Cerebellar nuclear complex (tissue), 1 donor: ENCODE measurements at regions not wholly inside any gene's neighbourhood (a gene's known extent, or its start where the extent isn't known, plus 50 kb on each side); places are given as distances from the start of the nearest gene placed in this dataset.
A peak's percentile ranks its signal among the peaks of the same experiment; 100 is the strongest.

Experiments
- DNase-seq, 2 experiments: peaks; one replicate each; lab custom pipeline; 2025; lab: John Stamatoyannopoulos, UW

GRCh38 chr13:80131204-80131603 is 209.7 kb downstream of the SPRY2 start:
- peak in 1 of 2 experiments; percentile 30 for DNase-seq

GRCh38 chr13:80126389-80127068 is 214.4 kb downstream of the SPRY2 start:
- no peak for DNase-seq

GRCh38 chr13:80123945-80124344 is 217.0 kb downstream of the SPRY2 start:
- DNase-seq: no peak

- DNase-seq: no peak
Measured at GRCh38 chr13:80121038-80121437, 219.9 kb downstream of the SPRY2 start.

- peak; percentile 14 to 31 for DNase-seq
Measured at GRCh38 chr13:80118506-80118905, 222.4 kb downstream of the SPRY2 start.

GRCh38 chr13:80118099-80118498 is 222.8 kb downstream of the SPRY2 start:
- DNase-seq: no peak

- no peak for DNase-seq
Measured at GRCh38 chr13:80117515-80117914, 223.4 kb downstream of the SPRY2 start.

GRCh38 chr13:80116107-80116506 is 224.8 kb downstream of the SPRY2 start:
- DNase-seq: no peak

GRCh38 chr13:80115616-80116015 is 225.3 kb downstream of the SPRY2 start:
- DNase-seq: no peak

- no peak for DNase-seq
Measured at GRCh38 chr13:80113714-80114454, 227.0 kb downstream of the SPRY2 start.

- DNase-seq: no peak
Measured at GRCh38 chr13:80109303-80109702, 231.6 kb downstream of the SPRY2 start.

GRCh38 chr13:80105350-80105749 is 235.6 kb downstream of the SPRY2 start:
- DNase-seq: no peak

- no peak for DNase-seq
Measured at GRCh38 chr13:80101040-80101439, 239.9 kb downstream of the SPRY2 start.

GRCh38 chr13:80100636-80101035 is 240.3 kb downstream of the SPRY2 start:
- DNase-seq: no peak

GRCh38 chr13:80097561-80097960 is 243.4 kb downstream of the SPRY2 start:
- DNase-seq: no peak

GRCh38 chr13:80096383-80096782 is 244.5 kb downstream of the SPRY2 start:
- no peak for DNase-seq

GRCh38 chr13:80094526-80094925 is 246.4 kb downstream of the SPRY2 start:
- DNase-seq: no peak

GRCh38 chr13:80093888-80094287 is 247.0 kb downstream of the SPRY2 start:
- DNase-seq: no peak

GRCh38 chr13:80086304-80086721 is 254.6 kb downstream of the SPRY2 start:
- DNase-seq: no peak

- DNase-seq: peak in 1 of 2 experiments; percentile 86
Measured at GRCh38 chr13:80083853-80084676, 256.9 kb downstream of the SPRY2 start.

- peak; percentile 93 to 95 for DNase-seq
Measured at GRCh38 chr13:80083081-80083852, 257.7 kb downstream of the SPRY2 start.
